HCT116 (cell line): ENCODE measurements at regions not wholly inside any gene's neighbourhood (a gene's known extent, or its start where the extent isn't known, plus 50 kb on each side); places are given as distances from the start of the nearest gene placed in this dataset.

Experiments used
- ATAC-seq: fragments of 200-7000 bp; cut with Tn5 transposase; 2 replicates; pipeline ENCODE4 v1.9.1; 2020; ENCODE audit warnings: mild to moderate bottlenecking, moderate library complexity
- BruUV-seq: library from RNA; stranded (reverse); fragments of 400-500 nt; replicated peaks from 2 replicates; lab custom pipeline; 2021; lab: Mats Ljungman, UMichigan
- CTCF ChIA-PET: fragments of 300-600 bp; sonication (Branson Sonifier 250); formaldehyde crosslinking; loops from one replicate; lab custom pipeline; 2021; ENCODE audit warnings: antibody characterized with exemption; lab: Charles Lee
- POLR2A ChIA-PET: fragments of 300-600, 350-600 bp; sonication (Branson Sonifier 250); formaldehyde crosslinking; loops from one replicate; lab custom pipeline; 2021; ENCODE audit warnings: antibody characterized with exemption; lab: Charles Lee
- RAD21 ChIA-PET, 2 experiments: fragments of 300-600 bp; sonication (Branson Sonifier 250); formaldehyde crosslinking; loops; one replicate each; lab custom pipeline; 2023; ENCODE audit warnings: low total read pairs in 2 of 2; ENCODE audit not compliant: uncharacterized antibody in 2 of 2, unreplicated experiment in 2 of 2, low non-redundant PET in 1 of 2; lab: Charles Lee
- DNase-seq: peaks from one replicate; pipeline ENCODE4 v3.0.0-alpha.2; 2010; ENCODE audit warnings: low read depth, low spot score
- H2AFZ ChIP-seq: fragments of 200-600 bp; shearing (Covaris generic), sonication (generic); 2 replicates; pipeline ENCODE4 v1.6.1; 2017; ENCODE audit warnings: low read depth, mixed run types, mixed read lengths, antibody characterized with exemption, low read length; ENCODE audit not compliant: poor library complexity, severe bottlenecking
- H3K27ac ChIP-seq: 2 replicates; pipeline ENCODE4 v1.5.1; 2012; ENCODE audit warnings: low read depth, low read length
- H3K27me3 ChIP-seq: fragments of 200-600 bp; sonication (generic); 2 replicates; pipeline ENCODE4 v1.6.1; 2016; ENCODE audit warnings: mixed run types, low read length, mixed read lengths; ENCODE audit not compliant: insufficient read depth
- H3K36me3 ChIP-seq, 2 experiments: fragments of 200-500 bp in 1 of 2; fragments of 200-600 bp in 1 of 2; sonication (Bioruptor generic) in 1 of 2; sonication (generic) in 1 of 2; 2 replicates each; pipeline versions ENCODE4 v1.5.1 to v1.6.1; 2014 to 2016; ENCODE audit warnings: low read length in 2 of 2, inconsistent platforms in 1 of 2, mixed read lengths in 1 of 2, mixed run types in 1 of 2; ENCODE audit not compliant: insufficient read depth in 2 of 2, control insufficient read depth in 1 of 2
- H3K4me1 ChIP-seq, 2 experiments: fragments of 200-600 bp in 1 of 2; sonication (generic) in 1 of 2; 2 replicates each; pipeline versions ENCODE4 v1.5.1 to v1.6.1; 2012 to 2017; ENCODE audit warnings: low read length in 2 of 2, inconsistent platforms in 1 of 2, mild to moderate bottlenecking in 1 of 2, mixed read lengths in 1 of 2, mixed run types in 1 of 2, moderate library complexity in 1 of 2; ENCODE audit not compliant: insufficient read depth in 2 of 2, control insufficient read depth in 1 of 2
- H3K4me2 ChIP-seq: fragments of 200-600 bp; sonication (generic); 2 replicates; pipeline ENCODE4 v1.6.1; 2017; ENCODE audit warnings: mixed run types, low read length, mixed read lengths
- H3K4me3 ChIP-seq, 2 experiments: fragments of 200-600 bp in 1 of 2; sonication (generic) in 1 of 2; replicated peaks in 1 of 2; 2 replicates each; pipeline ENCODE4 v1.5.1; 2011 to 2016; ENCODE audit warnings: low read length in 2 of 2, control low read depth in 1 of 2, low read depth in 1 of 2, mild to moderate bottlenecking in 1 of 2, mixed read lengths in 1 of 2, mixed run types in 1 of 2
- H3K79me2 ChIP-seq: fragments of 200-600 bp; sonication (generic); 2 replicates; pipeline ENCODE4 v1.6.1; 2017; ENCODE audit warnings: mild to moderate bottlenecking, mixed run types, low read length, moderate library complexity, mixed read lengths; ENCODE audit not compliant: insufficient read depth
- H3K9ac ChIP-seq: fragments of 200-600 bp; sonication (generic); 2 replicates; pipeline ENCODE4 v1.6.1; 2016; ENCODE audit warnings: low read length, mixed read lengths
- H3K9me2 ChIP-seq: fragments of 200-600 bp; sonication (generic), shearing (Covaris generic); 2 replicates; pipeline ENCODE4 v1.6.1; 2017; ENCODE audit warnings: mixed run types, mild to moderate bottlenecking, moderate library complexity; ENCODE audit not compliant: insufficient read depth
- H3K9me3 ChIP-seq, 2 experiments: fragments of 200-500 bp in 1 of 2; fragments of 200-600 bp in 1 of 2; sonication (Bioruptor generic) in 1 of 2; sonication (generic) in 1 of 2; 2 replicates each; pipeline ENCODE4 v1.6.1; 2014 to 2017; ENCODE audit warnings: low read length in 2 of 2, mixed read lengths in 2 of 2, inconsistent platforms in 1 of 2, low read depth in 1 of 2, mild to moderate bottlenecking in 1 of 2, mixed run types in 1 of 2, moderate library complexity in 1 of 2; ENCODE audit not compliant: control insufficient read depth in 1 of 2, insufficient read depth in 1 of 2
- H4K20me1 ChIP-seq: fragments of 200-600 bp; sonication (generic), shearing (Covaris generic); 2 replicates; pipeline ENCODE4 v1.6.1; 2017; ENCODE audit warnings: mixed run types, mild to moderate bottlenecking, moderate library complexity; ENCODE audit not compliant: insufficient read depth
- CEBPB ChIP-seq: IDR thresholded peaks from 2 replicates; pipeline ENCODE4 v1.6.1; 2012; ENCODE audit warnings: low read depth
- POLR2A ChIP-seq: IDR thresholded peaks from 2 replicates; pipeline ENCODE4 v1.7.0; 2011; ENCODE audit warnings: borderline replicate concordance; ENCODE audit not compliant: insufficient read depth, insufficient read length; ENCODE audit errors: extremely low read depth
- TCF7L2 ChIP-seq: IDR thresholded peaks from 2 replicates; pipeline ENCODE4 v1.7.0; 2011; ENCODE audit warnings: borderline replicate concordance, inconsistent platforms; ENCODE audit not compliant: insufficient read depth, insufficient read length; ENCODE audit errors: extremely low read depth
- YY1 ChIP-seq: IDR thresholded peaks from 2 replicates; pipeline ENCODE4 v1.6.1; 2011; ENCODE audit warnings: low read length, low read depth, moderate library complexity, mild to moderate bottlenecking; ENCODE audit not compliant: insufficient replicate concordance; ENCODE audit errors: extremely low read depth
- intact Hi-C: fragments of 100-400 bp; cut with micrococcal nuclease; formaldehyde crosslinking; loops from 2 replicates; pipeline ENCODE4 v1.10.0; 2022
- TF ChIP-seq, protein P1 (sequence below), 3 experiments: fragments of 200-600 bp in 1 of 3; sonication (generic) in 1 of 3; IDR thresholded peaks in 2 of 3; conservative IDR thresholded peaks in 1 of 3; 2 replicates each; pipeline ENCODE4 v1.5.1; 2012 to 2017; ENCODE audit warnings: low read depth in 2 of 3, low read length in 2 of 3, antibody characterized with exemption in 1 of 3, borderline replicate concordance in 1 of 3, control low read depth in 1 of 3, mild to moderate bottlenecking in 1 of 3, mixed read lengths in 1 of 3, mixed run types in 1 of 3, moderate library complexity in 1 of 3; ENCODE audit not compliant: insufficient read depth in 1 of 3

DNA sequence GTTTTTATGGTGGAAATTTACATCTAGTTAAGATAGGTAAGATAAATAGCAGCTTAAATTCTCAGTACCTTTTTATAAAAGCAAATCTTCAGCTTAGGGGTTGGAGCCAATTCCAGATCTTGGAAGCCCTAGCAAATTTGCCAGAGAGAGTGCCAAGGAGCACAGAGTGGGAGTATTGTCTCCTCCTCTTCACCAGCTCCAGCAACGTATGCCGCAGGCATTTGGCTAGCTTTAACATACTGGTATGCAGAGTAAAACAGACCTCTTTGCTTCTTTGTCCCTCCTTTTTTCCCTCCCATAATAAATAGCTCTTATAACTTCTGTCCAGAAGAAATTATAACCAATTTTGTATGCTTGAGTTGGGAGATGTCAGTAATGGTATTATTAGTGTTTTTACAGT lies 140.4 kb downstream of the DIPK2A start:
- Histone ChIP-seq H3K9me3 (no peaks in the 10 kb centered on the region), H3K27me3 (no peaks in the 10 kb centered on the region), H3K79me2 (no peaks in the 10 kb centered on the region), H2AFZ (no peak overlapping the region), H4K20me1 (no peaks in the 10 kb centered on the region), H3K9me2 (no peaks in the 10 kb centered on the region), H3K27ac (no peak overlapping the region), H3K36me3 (no peaks in the 10 kb centered on the region), H3K4me3 (no peak overlapping the region), H3K9ac (no peak overlapping the region), H3K4me2 (no peak overlapping the region), H3K4me1 (no peaks in the 10 kb centered on the region)
- DNase-seq (no peak), ATAC-seq (no peak)
- ChIA-PET CTCF (interaction anchor here (1.1 kb wide), 1 partner anchor 137 kb away, joined by 3 read pairs; no protein-coding TSS in a partner anchor), POLR2A (no interaction called here), RAD21 (no interaction called here)
- BruUV-seq = no TSS peak
- intact Hi-C loops = no loop called here
- TF ChIP-seq, protein P1, sequence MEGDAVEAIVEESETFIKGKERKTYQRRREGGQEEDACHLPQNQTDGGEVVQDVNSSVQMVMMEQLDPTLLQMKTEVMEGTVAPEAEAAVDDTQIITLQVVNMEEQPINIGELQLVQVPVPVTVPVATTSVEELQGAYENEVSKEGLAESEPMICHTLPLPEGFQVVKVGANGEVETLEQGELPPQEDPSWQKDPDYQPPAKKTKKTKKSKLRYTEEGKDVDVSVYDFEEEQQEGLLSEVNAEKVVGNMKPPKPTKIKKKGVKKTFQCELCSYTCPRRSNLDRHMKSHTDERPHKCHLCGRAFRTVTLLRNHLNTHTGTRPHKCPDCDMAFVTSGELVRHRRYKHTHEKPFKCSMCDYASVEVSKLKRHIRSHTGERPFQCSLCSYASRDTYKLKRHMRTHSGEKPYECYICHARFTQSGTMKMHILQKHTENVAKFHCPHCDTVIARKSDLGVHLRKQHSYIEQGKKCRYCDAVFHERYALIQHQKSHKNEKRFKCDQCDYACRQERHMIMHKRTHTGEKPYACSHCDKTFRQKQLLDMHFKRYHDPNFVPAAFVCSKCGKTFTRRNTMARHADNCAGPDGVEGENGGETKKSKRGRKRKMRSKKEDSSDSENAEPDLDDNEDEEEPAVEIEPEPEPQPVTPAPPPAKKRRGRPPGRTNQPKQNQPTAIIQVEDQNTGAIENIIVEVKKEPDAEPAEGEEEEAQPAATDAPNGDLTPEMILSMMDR (IDR thresholded peaks at IDR 0.05 in 2 of 3, conservative IDR thresholded peaks at IDR 0.05 in 1 of 3; ENCODE audit: borderline replicate concordance in 1 of 3, insufficient read depth in 1 of 3, low read depth in 2 of 3, low read length in 2 of 3) = no peak
- TF ChIP-seq YY1 (no peak), POLR2A (no peak), CEBPB (no peak), TCF7L2 (no peak)

DNA sequence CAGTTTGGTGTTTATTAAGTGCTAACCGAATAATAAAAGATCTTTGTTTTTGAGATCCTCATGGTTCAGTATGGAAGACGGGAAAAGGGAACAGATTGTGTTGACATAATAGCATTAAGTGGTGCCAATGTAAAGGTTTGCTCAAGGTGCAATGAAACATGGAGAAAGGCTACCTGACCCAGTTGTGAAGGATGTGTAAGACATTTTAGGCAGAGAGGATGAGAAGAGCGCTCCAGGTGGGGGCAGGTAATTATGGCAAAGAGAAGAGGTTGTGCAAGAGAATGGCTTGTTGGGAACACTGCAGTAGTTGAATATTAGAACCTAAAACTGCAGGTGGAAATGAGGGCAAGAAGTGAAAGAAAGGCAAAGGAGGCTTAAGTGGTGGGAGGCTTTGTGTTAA lies 140.8 kb downstream of the DIPK2A start:
- ATAC-seq (no peak), DNase-seq (no peak)
- Histone ChIP-seq H3K9me3 (no peaks in the 10 kb centered on the region), H2AFZ (no peak overlapping the region), H3K4me3 (no peak overlapping the region), H3K79me2 (no peaks in the 10 kb centered on the region), H3K27me3 (no peaks in the 10 kb centered on the region), H3K4me2 (no peak overlapping the region), H3K9ac (no peak overlapping the region), H3K36me3 (no peaks in the 10 kb centered on the region), H3K4me1 (no peaks in the 10 kb centered on the region), H3K9me2 (no peaks in the 10 kb centered on the region), H4K20me1 (no peaks in the 10 kb centered on the region), H3K27ac (no peak overlapping the region)
- BruUV-seq = no TSS peak
- intact Hi-C loops = no loop called here
- POLR2A ChIA-PET = no interaction called here
- no peak for TF ChIP-seq POLR2A
- TF ChIP-seq YY1 = no peak
- CTCF ChIA-PET = interaction anchor here (1.1 kb wide), 1 partner anchor 137 kb away, joined by 3 read pairs; no protein-coding TSS in a partner anchor
- RAD21 ChIA-PET = no interaction called here
